SU-DHL-6 (cell line): ENCODE measurements at regions not wholly inside any gene's neighbourhood (a gene's known extent, or its start where the extent isn't known, plus 50 kb on each side); places are given as distances from the start of the nearest gene placed in this dataset.

Experiments
- H2AFZ ChIP-seq: fragments of 200-600 bp; sonication (generic); 2 replicates; pipeline ENCODE4 v1.6.1; 2014; ENCODE audit warnings: low read depth, mild to moderate bottlenecking, moderate library complexity, mixed read lengths, antibody characterized with exemption, low read length; ENCODE audit not compliant: severe bottlenecking
- H3F3A ChIP-seq: fragments of 200-600 bp; shearing (Covaris generic); 2 replicates; pipeline ENCODE4 v1.6.0; 2016; ENCODE audit warnings: antibody characterized with exemption, mild to moderate bottlenecking; ENCODE audit not compliant: insufficient read depth
- H3K27ac ChIP-seq: fragments of 200-600 bp; sonication (generic); 2 replicates; pipeline ENCODE4 v1.5.1; 2016; ENCODE audit warnings: low read depth, mild to moderate bottlenecking, low read length, moderate library complexity, mixed read lengths
- H3K27me3 ChIP-seq: fragments of 200-600 bp; sonication (generic), shearing (Covaris generic); 2 replicates; pipeline ENCODE4 v1.6.0; 2014; ENCODE audit warnings: mild to moderate bottlenecking, low read length
- H3K36me3 ChIP-seq: fragments of 200-600 bp; sonication (generic); 2 replicates; pipeline ENCODE4 v1.6.1; 2014; ENCODE audit warnings: mild to moderate bottlenecking, low read length, mixed read lengths
- H3K4me2 ChIP-seq: fragments of 300-600, 200-600 bp; shearing (Covaris generic), sonication (generic); 2 replicates; pipeline ENCODE4 v1.6.0; 2014; ENCODE audit warnings: low read length, low read depth, mild to moderate bottlenecking; ENCODE audit not compliant: poor library complexity, severe bottlenecking
- H3K4me3 ChIP-seq: fragments of 200-600 bp; sonication (generic); 2 replicates; pipeline ENCODE4 v1.5.1; 2014; ENCODE audit warnings: antibody characterized with exemption, low read length, mild to moderate bottlenecking, mixed read lengths; ENCODE audit not compliant: insufficient read depth, poor library complexity, severe bottlenecking
- H3K79me2 ChIP-seq: fragments of 200-600 bp; sonication (generic); 2 replicates; pipeline ENCODE4 v1.6.1; 2014; ENCODE audit warnings: mild to moderate bottlenecking, low read length, moderate library complexity; ENCODE audit not compliant: insufficient read depth
- H3K9ac ChIP-seq: fragments of 200-600 bp; sonication (generic); 2 replicates; pipeline ENCODE4 v1.7.0; 2014; ENCODE audit warnings: mild to moderate bottlenecking, low read length
- H3K9me2 ChIP-seq: fragments of 200-600 bp; sonication (generic); replicated peaks from 2 replicates; pipeline ENCODE4 v1.6.1; 2014; ENCODE audit warnings: low read length; ENCODE audit not compliant: insufficient read depth
- H3K9me3 ChIP-seq: fragments of 200-600 bp; sonication (generic); 2 replicates; pipeline ENCODE4 v1.6.1; 2014; ENCODE audit warnings: low read length, mixed read lengths; ENCODE audit not compliant: insufficient read depth
- H4K20me1 ChIP-seq: fragments of 200-600 bp; sonication (generic); 2 replicates; pipeline ENCODE4 v1.6.1; 2014; ENCODE audit warnings: low read depth, mild to moderate bottlenecking, antibody characterized with exemption, low read length, moderate library complexity, mixed read lengths
- EZH2phosphoT487 ChIP-seq: fragments of 200-600 bp; sonication (generic), shearing (Covaris generic); conservative IDR thresholded peaks from 2 replicates; pipeline ENCODE4 v1.6.1; 2018; ENCODE audit warnings: mild to moderate bottlenecking, antibody characterized with exemption, low read length, moderate library complexity, mixed read lengths
- TF ChIP-seq, protein P1 (sequence below): fragments of 200-600 bp; sonication (generic); IDR thresholded peaks from one replicate; pipeline ENCODE4 v1.5.1; 2017; ENCODE audit warnings: antibody characterized with exemption, mild to moderate bottlenecking, low read length, moderate library complexity; ENCODE audit not compliant: insufficient read depth, poor library complexity, severe bottlenecking

DNA sequence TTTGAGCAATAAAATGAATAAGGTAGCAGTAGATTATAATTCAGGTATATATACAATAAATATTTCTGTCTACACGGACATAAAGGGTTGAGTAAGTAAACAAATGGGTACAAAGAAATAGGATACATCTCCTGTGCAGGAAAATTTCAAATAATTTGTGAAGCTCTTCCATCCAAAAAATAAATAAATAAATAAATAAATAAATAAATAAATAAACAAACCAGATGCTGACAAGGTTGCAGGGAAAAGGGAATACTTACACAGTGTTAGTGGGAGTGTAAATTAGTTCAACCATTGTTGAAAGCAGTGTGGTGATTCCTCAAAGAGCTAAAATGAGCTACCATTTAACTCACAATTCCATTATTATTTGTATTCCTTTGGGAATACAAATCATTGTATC lies 227.3 kb upstream of the CDH18 start:
- Histone ChIP-seq H3K79me2 (no peaks in the 10 kb centered on the region), H3K27ac (no peak overlapping the region), H3K27me3 (no peaks in the 10 kb centered on the region), H4K20me1 (no peaks in the 10 kb centered on the region), H3K9me2 (no peaks in the 10 kb centered on the region), H3K4me2 (no peak overlapping the region), H3K4me3 (no peak overlapping the region), H3K9ac (no peak overlapping the region), H3K9me3 (peaks cover 5% of the 10 kb centered on the region; the same call in 1 of the 2 replicates), H3K36me3 (no peaks in the 10 kb centered on the region), H2AFZ (no peak overlapping the region), H3F3A (no peaks in the 10 kb centered on the region)
- no peak for TF ChIP-seq EZH2phosphoT487
- TF ChIP-seq, protein P1, sequence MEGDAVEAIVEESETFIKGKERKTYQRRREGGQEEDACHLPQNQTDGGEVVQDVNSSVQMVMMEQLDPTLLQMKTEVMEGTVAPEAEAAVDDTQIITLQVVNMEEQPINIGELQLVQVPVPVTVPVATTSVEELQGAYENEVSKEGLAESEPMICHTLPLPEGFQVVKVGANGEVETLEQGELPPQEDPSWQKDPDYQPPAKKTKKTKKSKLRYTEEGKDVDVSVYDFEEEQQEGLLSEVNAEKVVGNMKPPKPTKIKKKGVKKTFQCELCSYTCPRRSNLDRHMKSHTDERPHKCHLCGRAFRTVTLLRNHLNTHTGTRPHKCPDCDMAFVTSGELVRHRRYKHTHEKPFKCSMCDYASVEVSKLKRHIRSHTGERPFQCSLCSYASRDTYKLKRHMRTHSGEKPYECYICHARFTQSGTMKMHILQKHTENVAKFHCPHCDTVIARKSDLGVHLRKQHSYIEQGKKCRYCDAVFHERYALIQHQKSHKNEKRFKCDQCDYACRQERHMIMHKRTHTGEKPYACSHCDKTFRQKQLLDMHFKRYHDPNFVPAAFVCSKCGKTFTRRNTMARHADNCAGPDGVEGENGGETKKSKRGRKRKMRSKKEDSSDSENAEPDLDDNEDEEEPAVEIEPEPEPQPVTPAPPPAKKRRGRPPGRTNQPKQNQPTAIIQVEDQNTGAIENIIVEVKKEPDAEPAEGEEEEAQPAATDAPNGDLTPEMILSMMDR: no peak

DNA sequence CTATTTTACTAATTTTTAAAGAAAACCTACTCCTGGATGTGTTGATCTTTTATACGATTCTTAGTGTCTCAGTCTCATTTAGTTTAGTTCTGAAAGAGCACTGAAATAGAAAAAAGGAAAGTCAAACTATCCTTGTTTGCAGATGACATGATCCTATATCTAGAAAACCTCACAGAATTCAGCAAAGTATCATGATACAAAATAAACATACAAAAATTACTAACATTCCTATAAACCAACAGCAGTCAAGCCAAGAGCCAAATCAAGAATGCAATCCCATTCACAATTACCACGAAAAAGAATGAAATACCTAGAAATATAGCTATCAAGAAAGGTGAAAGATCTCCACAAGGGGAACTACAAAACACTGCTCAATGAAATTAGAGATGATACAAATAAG lies 225.8 kb upstream of the CDH18 start:
- Histone ChIP-seq H3K9ac (no peak overlapping the region), H3K4me2 (no peak overlapping the region), H3K9me2 (no peaks in the 10 kb centered on the region), H3K4me3 (no peak overlapping the region), H3F3A (no peaks in the 10 kb centered on the region), H3K27ac (no peak overlapping the region), H3K9me3 (peaks cover 5% of the 10 kb centered on the region; the same call in 1 of the 2 replicates), H3K79me2 (no peaks in the 10 kb centered on the region), H2AFZ (no peak overlapping the region), H3K36me3 (no peaks in the 10 kb centered on the region), H3K27me3 (no peaks in the 10 kb centered on the region), H4K20me1 (no peaks in the 10 kb centered on the region)
- TF ChIP-seq EZH2phosphoT487: no peak
- TF ChIP-seq, protein P1: no peak

DNA sequence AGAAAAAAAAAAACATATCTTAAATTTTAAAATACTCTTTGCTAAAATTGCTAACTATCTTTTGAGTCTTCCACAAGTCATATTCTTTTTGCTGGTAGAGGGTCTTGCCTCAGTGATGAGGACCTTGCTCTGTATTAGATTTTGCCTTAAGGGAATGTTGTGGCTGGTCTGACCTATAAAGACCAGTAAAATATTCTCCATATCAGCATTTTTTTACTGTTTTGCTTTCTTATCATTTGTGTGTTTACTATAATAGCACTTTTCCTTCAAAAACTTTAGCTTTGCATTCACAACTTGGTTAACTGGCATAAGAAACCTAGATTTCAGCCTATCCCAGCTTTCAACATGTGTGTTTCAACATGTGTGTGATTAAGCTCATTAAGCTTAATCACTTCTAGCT lies 224.7 kb upstream of the CDH18 start:
- Histone ChIP-seq H3K79me2 (no peaks in the 10 kb centered on the region), H3K9ac (no peak overlapping the region), H3K27ac (no peak overlapping the region), H4K20me1 (no peaks in the 10 kb centered on the region), H3K36me3 (no peaks in the 10 kb centered on the region), H3K4me2 (no peak overlapping the region), H3F3A (no peaks in the 10 kb centered on the region), H3K27me3 (no peaks in the 10 kb centered on the region), H3K4me3 (no peak overlapping the region), H3K9me3 (peaks cover 8% of the 10 kb centered on the region; the same call in 1 of the 2 replicates), H2AFZ (no peak overlapping the region), H3K9me2 (no peaks in the 10 kb centered on the region)
- no peak for TF ChIP-seq EZH2phosphoT487
- TF ChIP-seq, protein P1: no peak
